EL (cell line): ENCODE measurements at regions not wholly inside any gene's neighbourhood (a gene's known extent, or its start where the extent isn't known, plus 50 kb on each side); places are given as distances from the start of the nearest gene placed in this dataset.

Experiments used
- DNase-seq: peaks from one replicate; pipeline ENCODE4 v3.0.0-alpha.2; 2016

DNA sequence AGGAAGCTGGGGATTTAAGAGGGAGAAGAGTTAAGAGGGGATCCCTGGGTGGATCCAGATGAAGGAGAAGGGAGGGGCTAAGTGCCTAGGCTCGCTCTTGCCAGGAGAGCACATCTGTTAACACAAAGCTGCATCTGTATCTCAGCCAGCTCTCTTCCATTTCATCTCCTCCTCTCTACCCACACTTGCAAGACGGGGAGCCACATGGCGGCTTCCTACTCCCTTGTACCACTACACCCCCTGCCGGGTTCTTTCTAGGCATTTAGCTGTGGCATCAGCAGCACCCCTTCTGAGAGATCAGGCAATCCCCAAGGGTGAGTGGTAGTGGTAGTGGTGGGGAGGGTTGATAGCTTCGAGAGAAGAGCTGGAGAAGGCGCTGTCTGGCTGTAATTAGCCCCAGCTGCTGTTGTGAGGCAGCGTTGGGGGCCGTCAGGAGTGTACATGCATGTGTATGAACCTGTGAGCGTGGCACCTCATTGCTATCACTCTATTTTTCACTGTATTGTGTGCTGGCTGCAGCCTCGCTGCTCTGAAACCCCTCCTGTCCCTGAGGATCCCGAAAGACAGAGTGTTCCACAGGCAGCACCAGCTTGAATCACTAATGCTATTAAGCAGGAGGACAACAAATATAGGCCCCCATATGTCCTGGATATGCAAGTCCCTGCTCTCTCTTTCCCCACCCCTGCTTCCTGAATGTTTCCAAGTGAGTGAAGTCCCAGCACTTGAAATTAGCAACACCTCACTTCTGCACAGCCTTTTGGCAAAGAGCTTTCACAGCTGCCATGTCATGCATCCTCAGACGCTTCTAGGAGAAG, 73.7 kb downstream of the RTL9 start:
- no peak for DNase-seq

DNA sequence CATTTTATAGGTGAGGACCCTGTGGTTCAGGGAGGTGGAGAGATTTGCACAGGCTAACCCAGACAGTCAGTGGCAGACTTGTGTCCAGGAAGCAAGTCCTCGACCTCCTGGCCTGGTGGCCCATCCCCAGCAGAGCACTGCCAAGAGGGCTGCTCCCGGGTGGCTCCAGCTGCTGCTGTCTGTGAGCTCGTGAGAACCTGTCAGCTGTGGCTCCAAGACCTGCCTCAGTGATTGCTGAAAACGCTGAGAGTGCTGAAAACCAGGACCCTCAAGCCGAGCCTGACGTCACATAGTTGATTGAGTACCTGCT, 74.2 kb downstream of the RTL9 start:
- no peak for DNase-seq

GRCh38 chrX:110435196-110435595, 76.5 kb downstream of the RTL9 start:
- DNase-seq = no peak

GRCh38 chrX:110436523-110436922, 77.9 kb downstream of the RTL9 start:
- DNase-seq = no peak

DNA sequence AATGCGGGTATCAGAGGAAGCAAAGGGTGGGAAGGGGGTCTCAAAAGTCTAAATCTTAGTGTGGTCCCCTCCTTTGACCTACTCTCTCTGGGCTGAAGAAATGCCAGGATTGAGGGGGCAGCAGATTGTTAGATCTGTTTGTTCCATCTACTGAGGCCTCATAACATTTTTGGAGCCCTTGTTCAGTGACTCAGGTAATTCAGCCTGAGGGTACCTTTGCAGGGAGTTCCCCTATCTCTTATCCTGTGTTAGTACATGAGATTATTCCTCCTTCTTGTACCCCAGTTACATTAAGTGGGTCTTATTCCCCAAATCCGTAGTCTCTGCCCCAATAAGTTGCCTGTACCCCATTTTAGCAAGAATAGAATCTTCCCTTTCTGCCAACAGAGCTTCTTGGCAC, 79.0 kb downstream of the RTL9 start:
- no peak for DNase-seq

DNA sequence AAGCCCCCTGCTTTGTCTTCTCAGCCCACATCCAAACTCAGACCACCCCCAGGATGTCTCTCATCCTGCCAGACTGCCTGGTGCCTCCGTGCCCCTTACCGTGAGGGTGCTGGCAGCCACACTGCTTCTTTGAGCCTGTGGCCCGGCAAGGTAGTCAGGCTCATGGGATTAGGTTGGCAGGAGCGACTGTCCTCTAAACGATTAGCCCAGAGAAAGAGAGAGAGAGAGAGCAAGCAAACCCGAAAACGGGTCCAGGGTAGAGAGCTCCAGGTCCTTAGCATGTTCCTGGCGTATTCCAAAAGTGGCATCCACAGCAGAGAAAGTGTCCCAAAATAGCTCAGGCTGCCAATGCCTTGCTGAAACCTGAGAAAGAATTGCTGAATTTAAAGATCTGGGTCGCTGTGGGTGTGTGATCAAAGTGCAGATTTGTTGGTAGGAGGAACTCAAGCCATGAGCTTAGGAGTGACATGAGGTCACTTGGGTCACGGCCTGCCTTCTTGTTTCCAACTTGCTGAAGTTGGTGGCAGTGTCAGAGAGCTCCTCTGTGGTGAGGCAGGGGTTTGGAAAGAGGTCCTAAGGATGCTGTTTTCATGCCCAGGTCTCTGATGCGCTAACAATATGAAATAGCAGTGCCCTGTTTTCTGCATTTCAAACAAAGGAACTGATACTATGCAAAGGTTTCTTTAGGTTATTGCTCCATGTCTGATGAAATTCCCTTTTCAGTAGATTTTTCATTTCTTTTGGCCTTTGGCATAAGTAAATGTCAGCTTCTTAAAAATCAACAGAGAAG, 81.6 kb downstream of the RTL9 start:
- DNase-seq = no peak

DNA sequence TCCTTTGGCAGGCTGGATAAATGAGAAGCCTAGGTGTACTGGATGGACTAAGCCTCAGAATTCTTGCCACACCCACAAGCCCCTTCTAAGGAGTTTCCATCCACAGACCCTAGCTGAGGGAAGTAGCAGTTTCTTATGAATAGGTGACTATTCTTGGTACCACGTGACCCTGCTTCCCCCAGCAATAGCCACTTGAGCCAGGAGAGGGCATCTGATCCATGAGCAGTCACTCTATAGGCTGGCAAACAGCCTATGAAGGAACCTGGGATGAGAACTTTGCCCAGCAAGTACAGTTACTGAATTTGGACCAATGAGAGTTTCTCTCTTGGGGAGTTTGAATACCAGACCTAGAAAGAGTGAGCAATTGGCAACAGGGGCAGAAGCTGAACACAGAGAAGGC, 84.0 kb downstream of the RTL9 start:
- peak; percentile 46 for DNase-seq

GRCh38 chrX:110444996-110445395, 86.3 kb downstream of the RTL9 start:
- no peak for DNase-seq

GRCh38 chrX:110448459-110448858, 89.8 kb downstream of the RTL9 start:
- DNase-seq = no peak

- DNase-seq = no peak
Measured at GRCh38 chrX:110449312-110449711, 90.7 kb downstream of the RTL9 start.

DNA sequence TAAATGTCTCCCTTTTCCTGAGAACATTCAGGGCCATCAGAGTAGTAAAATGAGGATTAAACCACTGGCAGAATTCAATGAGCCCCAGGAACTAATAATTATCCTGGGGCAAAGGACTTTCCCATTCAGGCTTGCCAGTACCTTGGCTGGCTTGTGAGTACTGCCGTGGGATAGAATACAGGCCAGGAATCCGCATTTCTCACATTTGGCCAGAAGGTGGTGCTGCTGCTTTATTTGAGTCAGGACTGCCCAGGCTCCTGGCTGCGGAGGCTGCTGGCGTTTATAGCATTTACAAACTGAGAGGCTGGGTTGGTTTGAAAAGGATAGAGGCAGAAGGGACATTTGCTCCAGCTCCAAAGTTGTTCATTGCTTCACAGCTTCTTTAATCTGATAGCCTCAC, 91.4 kb downstream of the RTL9 start:
- DNase-seq = peak; percentile 57

DNA sequence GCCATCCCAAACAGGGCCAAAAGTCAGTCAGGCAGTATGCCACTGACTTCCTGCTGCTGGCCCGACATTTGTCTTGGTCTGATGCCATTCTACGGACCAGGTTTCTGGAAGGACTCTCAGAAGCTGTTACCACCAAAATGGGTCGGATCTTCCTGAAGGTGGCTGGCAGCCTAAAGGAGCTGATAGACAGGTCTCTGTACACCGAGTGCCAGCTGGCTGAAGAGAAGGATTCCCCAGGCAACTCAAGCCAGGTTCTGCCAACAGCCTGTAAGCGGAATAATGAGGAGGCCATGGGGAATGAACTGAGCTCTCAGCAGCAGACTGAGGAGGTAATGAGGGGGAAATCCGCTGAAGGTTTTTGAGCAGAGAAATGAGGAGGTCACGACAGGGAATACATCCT, 95.7 kb downstream of the RTL9 start:
- no peak for DNase-seq

GRCh38 chrX:110462957-110463356, 104.3 kb downstream of the RTL9 start:
- no peak for DNase-seq

DNA sequence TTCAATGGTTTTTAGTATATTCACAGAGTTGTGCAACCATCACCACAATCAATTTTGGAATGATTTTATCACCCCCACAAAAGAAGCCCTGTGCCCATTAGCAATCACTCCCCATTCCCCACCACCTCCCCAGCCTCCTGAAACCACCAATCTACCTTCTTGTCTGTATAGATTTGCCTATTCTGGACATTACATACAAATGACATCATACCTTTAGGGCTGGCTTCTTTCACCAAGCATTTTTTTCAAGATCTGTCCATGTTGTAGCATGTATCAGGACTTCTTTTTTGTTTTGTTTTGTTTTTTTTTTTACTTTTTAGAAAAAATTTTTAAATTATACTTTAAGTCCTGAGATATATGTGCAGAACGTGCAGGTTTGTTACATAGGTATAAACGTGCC, 108.1 kb downstream of the RTL9 start:
- no peak for DNase-seq

GRCh38 chrX:110472265-110472664, 113.6 kb downstream of the RTL9 start:
- DNase-seq = no peak

DNA sequence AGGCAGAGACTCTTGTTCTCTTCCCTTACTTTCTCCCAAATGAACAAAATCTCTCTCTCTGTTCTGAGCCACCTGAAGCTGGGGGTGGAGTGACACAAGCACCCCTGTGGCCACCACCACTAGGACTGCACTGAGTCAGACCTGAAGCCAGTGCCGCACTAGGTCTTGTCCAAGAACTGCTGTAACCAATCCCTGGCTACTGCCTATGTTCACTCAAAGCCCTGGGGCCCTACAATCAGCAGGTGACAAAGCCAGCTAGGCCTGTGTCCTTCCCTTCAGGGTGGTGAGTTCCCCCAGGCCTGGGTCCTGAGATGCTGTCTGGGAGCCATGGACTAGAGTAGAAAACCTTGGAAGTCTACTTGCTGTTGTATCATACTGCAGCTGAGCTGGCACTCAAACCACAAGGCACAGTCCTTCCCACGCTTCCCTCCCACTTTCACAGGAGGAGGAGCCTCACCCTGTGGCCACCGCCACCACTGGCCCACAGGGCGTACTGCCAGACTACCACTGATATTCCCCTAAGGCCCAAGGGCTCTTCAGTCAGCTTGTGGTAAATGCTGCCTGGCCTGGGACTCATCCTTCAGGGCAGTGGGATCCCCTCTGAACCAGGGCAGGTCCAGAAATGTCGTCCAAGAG, 119.1 kb downstream of the RTL9 start:
- DNase-seq = peak; percentile 2

DNA sequence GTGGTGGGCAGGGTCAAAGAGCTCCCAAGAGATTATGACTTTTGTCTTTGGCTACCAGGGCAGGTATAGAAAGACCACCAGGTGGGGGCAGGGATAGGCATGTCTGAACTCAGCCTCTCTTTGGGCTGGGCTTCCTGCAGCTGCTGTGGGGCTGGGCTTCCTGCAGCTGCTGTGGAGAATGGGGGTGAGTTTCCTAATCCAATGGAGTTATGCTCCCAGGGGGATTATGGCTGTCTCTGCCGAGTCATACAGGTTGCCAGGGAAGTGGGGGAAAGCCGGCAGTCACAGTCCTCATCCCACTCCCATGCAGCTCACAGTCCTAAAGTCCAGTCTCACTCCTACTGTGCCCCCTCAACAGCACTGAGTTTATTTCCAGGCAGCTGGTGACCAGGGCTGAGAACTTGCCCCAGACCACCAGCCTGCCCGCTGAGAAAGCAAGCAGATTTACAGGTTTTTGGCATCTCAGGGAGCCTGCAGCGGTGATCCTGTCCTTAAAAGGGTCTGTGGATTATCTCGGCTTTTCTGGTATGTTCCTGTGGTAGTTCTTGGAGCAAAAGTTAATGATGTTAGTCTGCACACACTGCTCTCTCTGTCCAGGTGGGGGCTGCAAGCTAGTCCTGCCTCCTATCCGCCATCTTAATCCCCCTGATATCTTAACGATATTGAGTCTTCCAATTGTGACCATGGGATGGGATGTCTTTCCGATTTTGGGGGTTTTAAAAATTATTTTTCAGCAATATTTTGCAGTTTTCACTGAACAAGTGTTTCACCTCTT, 133.4 kb downstream of the RTL9 start:
- no peak for DNase-seq

DNA sequence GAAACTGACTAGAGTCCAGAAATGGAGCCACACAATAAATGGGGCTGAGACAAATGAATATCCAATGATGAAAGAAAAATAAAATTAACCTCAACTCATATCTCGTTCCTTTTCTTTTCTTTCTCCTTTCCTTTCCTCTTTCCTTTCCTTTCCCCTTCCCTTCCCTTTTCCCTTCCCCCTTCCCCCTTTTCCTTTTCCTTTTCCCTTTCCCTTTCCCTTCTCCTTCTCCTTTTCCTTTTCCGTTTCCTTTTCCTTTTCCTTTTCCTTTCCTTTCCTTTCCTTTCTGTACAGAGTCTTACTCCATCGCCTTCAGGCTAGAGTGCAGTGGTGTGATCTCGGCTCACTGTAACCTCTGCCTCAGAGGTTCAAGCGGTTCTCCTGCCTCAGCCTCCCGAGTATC, 146.3 kb downstream of the RTL9 start:
- no peak for DNase-seq

DNA sequence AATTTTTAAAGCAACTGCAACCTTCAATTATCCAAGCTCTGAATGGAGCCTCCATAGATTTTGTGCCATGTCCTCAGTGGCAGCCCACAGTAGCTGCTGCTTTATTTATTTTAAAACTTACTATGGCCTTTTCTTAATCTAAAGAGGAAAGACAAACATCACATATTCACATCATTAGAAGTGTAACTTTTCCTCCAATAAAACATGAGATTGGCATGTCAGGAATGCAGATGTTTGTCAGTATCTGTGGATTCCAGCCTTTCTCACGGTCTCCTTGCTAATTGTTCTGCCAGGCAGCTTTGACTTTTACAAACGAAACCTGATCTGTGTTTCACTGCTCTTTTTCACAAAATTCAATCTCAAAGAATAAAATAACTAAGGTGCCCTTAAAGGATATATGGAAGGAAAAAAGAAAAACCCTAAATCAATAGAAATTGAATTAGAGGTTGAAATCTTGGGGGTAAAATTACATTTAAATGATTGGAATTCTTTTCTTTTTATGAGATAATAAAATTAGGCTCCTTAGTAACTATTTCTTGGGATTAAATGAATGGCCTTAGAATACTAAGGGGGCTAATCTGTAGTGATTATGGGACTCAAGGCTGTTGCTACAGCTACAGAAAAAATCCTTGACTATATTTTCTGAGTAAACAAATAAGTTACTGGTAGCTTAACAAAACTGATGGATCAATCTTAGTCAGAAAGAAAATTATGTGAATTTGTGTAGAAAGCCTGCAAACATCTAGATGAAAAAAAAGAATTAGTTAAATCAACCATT, 151.3 kb downstream of the RTL9 start:
- peak; percentile 58 for DNase-seq

GRCh38 chrX:110511238-110511637, 152.6 kb downstream of the RTL9 start:
- DNase-seq = no peak

DNA sequence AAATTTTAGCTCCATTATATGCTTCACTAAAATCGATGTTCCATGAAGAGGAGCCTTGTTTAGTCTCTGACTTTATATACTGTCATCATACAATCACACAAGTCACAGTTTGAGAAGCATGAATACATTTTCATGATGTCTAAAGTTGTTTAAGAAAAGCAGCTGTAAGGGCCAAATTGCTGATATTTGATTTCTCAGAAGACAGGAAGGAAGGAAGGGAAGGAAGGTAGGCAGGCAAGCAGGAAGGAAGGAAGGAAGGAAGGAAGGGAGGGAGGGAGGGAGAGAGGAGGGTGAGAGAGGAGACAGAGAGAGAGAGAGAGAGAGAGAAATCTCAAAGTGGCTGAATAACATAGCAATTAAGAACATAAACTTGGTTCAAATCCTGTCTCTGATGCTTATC, 153.7 kb downstream of the RTL9 start:
- no peak for DNase-seq

DNA sequence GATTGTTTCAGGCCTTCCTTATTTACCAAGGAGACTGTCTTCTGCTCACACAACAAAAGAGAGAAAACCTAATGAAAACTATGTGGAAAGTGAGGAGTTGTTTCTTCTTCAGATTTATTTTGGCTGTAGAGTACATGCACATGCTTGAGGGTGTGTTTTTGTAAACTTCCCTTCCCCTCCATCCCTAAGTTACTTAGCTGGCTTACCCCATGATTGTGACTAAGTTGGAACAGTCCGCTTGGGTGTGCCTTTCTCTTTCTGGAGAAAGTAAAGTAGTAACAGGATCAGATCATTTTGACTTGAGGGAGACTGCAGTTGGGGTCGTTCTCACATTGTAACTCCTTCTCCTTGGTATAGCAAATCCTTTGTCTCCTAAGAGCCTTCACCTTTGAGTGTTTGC, 155.9 kb downstream of the RTL9 start:
- DNase-seq = no peak

- no peak for DNase-seq
Measured at GRCh38 chrX:110519501-110519900, 160.9 kb downstream of the RTL9 start.
